Muscle layer of colon (tissue), 2 donors: ENCODE measurements at regions not wholly inside any gene's neighbourhood (a gene's known extent, or its start where the extent isn't known, plus 50 kb on each side); places are given as distances from the start of the nearest gene placed in this dataset.

Source experiments
- H3K27ac ChIP-seq: one replicate; pipeline ENCODE4 v1.7.0; 2013; ENCODE audit warnings: low read depth, mild to moderate bottlenecking, low read length, moderate library complexity
- H3K27me3 ChIP-seq, 2 donors: one replicate each; pipeline ENCODE4 v1.7.0; 2013; ENCODE audit warnings: low read length in 2 of 2, mild to moderate bottlenecking in 2 of 2; ENCODE audit not compliant: insufficient read depth in 2 of 2, control insufficient read depth in 1 of 2
- H3K36me3 ChIP-seq: one replicate; pipeline ENCODE4 v1.7.0; 2013; ENCODE audit warnings: mild to moderate bottlenecking, low read length; ENCODE audit not compliant: insufficient read depth
- H3K4me1 ChIP-seq: one replicate; pipeline ENCODE4 v1.7.0; 2013; ENCODE audit warnings: mild to moderate bottlenecking, low read length; ENCODE audit not compliant: insufficient read depth
- H3K4me3 ChIP-seq, 2 donors: one replicate each; pipeline ENCODE4 v1.7.0; 2013; ENCODE audit warnings: low read length in 2 of 2, low read depth in 1 of 2, mild to moderate bottlenecking in 1 of 2, moderate library complexity in 1 of 2
- H3K9ac ChIP-seq: one replicate; pipeline ENCODE4 v1.7.0; 2013; ENCODE audit warnings: low read length
- H3K9me3 ChIP-seq: one replicate; pipeline ENCODE4 v1.7.0; 2013; ENCODE audit warnings: mild to moderate bottlenecking, low read length
- donor health status: abdominal sarcoma.
- donor health status: Adenocarcinoma of cecum.

DNA sequence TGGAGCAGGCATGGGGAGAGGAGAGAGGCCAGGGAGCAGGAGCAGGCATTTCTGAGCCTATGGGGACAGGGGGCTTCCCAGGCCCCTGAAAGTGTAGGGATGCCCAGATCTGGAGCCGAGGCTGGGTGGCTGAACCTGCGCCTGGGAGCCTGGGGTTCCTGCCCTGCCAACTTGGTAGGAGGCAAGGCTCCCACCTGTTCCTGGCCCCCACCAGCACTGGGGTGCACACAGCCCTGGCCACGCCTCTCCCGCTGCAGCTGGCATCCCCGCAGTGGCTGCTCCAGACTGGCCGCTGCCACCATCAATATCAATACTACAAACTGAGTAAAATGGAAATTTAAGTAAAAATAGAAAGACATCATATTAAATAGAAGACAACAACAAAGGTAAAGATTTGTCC lies 684.9 kb upstream of the MAP3K7 start:
- H3K9ac ChIP-seq: no peak overlapping the region
- H3K27ac ChIP-seq: no peak overlapping the region
- no peaks in the 10 kb centered on the region for H3K27me3 ChIP-seq
- no peaks in the 10 kb centered on the region for H3K4me1 ChIP-seq
- no peak overlapping the region for H3K4me3 ChIP-seq
- H3K36me3 ChIP-seq: no peaks in the 10 kb centered on the region
- H3K9me3 ChIP-seq: no peaks in the 10 kb centered on the region

DNA sequence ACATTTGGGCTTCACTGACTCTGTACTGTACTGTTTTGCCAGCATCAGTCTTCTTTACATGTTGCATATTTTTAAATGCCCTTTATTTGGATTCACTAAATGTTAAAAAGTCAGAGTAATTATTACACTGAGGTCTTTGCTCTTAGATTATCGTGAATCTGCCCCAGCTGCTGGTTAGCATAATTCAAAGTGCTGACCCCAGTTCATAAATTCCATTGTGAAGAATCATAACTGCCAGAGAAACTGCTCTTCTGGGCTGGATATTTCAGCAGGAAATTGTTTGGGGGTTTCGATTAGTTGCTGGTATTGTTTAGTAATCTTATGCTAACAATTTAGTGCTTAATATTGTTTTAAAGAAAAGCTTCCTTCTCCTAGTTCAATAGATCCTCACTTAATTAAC lies 682.1 kb upstream of the MAP3K7 start:
- H3K9me3 ChIP-seq: no peaks in the 10 kb centered on the region
- no peaks in the 10 kb centered on the region for H3K36me3 ChIP-seq
- no peak overlapping the region for H3K9ac ChIP-seq
- no peaks in the 10 kb centered on the region for H3K27me3 ChIP-seq
- no peak overlapping the region for H3K27ac ChIP-seq
- no peaks in the 10 kb centered on the region for H3K4me1 ChIP-seq
- no peak overlapping the region for H3K4me3 ChIP-seq

DNA sequence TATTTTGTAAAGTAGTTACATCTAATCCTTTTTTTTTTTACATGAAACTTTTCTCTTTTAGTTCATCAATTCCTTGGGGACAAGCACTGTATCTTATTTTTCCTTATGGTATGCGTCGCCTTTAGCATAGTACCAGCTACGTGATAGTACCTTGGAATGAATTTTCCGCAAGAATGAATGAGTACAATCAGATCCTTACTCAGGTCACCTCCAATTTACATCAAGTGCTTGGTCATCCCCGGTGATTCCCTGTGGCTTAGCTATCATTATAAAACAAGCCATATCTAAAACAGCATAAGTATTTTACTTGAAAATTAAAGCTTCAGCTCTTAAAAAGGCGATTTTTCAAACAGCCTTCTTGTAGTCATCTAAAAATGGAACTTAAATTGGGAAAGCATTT lies 680.4 kb upstream of the MAP3K7 start:
- Histone ChIP-seq H3K9me3 (no peaks in the 10 kb centered on the region), H3K36me3 (no peaks in the 10 kb centered on the region), H3K9ac (no peak overlapping the region), H3K4me3 (no peak overlapping the region), H3K27ac (no peak overlapping the region), H3K4me1 (no peaks in the 10 kb centered on the region), H3K27me3 (no peaks in the 10 kb centered on the region)

DNA sequence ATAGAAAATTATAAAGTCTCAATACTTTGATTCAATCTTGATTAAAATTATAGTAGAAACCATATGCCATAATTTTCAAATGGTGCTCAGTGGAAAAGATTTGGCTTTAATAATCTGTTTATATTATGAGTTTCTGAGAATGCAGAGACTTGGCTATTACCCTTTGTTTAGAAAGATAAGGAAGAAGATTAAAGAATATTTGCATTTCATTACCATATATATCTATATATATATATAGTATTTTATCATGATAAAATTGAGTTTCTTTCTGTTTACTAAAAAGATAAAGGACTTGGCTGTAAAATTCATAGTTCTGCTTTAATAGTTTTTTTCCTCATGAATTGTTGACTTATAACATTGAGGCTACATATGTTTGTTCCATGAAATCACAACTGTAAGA lies 679.3 kb upstream of the MAP3K7 start:
- no peak overlapping the region for H3K4me3 ChIP-seq
- H3K9me3 ChIP-seq: no peaks in the 10 kb centered on the region

DNA sequence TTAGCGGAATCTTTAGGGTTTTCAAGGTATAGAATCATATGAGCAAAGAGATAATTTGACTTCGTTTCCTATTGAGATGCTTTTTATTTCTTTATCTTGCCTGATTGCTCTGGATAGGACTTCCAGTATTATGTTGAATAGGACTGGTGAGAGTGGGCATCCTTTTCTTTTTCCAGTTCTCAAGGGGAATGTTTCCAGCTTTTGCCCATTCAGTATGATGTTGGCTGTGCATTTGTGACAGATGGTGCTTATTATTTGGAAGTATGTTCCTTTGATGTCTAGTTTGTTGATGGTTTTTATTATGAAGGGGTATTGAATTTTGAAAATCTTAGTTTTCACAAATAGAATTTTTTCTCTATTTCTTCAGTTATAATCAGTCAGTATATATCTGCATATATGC lies 656.6 kb upstream of the MAP3K7 start:
- Histone ChIP-seq H3K36me3 (no peaks in the 10 kb centered on the region), H3K9ac (no peak overlapping the region), H3K4me1 (no peaks in the 10 kb centered on the region), H3K9me3 (no peaks in the 10 kb centered on the region), H3K27ac (no peak overlapping the region), H3K4me3 (no peak overlapping the region), H3K27me3 (no peaks in the 10 kb centered on the region)

More for the DNA sequence above, 679.3 kb upstream of the MAP3K7 start:
- H3K9ac ChIP-seq: no peak overlapping the region
- no peaks in the 10 kb centered on the region for H3K36me3 ChIP-seq
- no peak overlapping the region for H3K27ac ChIP-seq
- no peaks in the 10 kb centered on the region for H3K27me3 ChIP-seq
- no peaks in the 10 kb centered on the region for H3K4me1 ChIP-seq

DNA sequence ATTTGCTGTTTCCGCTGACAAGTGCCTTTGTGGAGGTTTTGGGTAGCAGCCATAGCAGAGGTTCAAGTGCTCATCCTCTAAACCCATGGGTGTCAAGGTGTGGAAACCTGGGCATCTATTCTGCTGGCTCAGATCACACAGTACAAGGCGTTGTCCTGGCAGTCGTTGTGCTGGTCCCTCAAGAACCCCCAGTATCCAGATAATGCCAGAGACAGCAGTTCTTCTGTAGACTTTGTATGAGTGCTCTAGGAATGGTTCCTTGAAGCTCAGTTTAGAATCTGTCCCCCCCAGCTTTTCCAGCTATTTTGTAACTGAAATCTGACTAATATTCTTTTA lies 655.7 kb upstream of the MAP3K7 start:
- Histone ChIP-seq H3K36me3 (no peaks in the 10 kb centered on the region), H3K4me3 (no peak overlapping the region), H3K27ac (no peak overlapping the region), H3K9me3 (no peaks in the 10 kb centered on the region), H3K4me1 (no peaks in the 10 kb centered on the region), H3K27me3 (no peaks in the 10 kb centered on the region), H3K9ac (no peak overlapping the region)

DNA sequence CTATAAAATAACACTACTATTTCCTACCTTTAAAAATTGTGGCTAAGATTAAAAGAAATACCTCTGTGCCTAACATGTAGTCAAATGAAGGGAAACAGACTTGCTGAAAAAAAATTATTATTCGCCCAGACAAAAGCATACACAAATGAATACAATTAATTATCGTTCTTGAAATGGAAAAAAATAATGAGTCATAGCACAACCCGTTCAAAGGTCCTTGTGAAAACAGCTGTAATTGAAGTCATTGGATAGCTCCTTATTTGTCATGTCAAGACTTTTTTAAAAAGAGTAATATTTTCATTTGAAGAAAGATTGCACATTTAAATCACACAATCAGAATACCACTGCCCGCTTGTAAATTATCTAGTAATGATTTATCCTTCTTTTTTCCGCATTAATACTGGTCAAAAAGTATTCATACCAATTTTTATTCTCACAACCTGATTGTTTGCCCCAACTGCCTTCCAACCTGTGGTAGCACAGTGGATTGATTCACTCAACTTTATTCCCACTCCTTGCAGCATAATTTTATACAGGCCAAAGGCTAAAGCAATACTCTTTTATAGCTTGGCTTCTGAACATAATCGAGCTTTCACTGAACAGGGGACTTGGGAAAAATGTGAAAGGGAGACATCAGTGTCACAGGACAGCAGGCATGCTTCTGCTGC lies 655.2 kb upstream of the MAP3K7 start:
- H3K4me3 ChIP-seq: no peak overlapping the region
- no peak overlapping the region for H3K9ac ChIP-seq
- H3K9me3 ChIP-seq: no peaks in the 10 kb centered on the region
- H3K27ac ChIP-seq: no peak overlapping the region
- no peaks in the 10 kb centered on the region for H3K27me3 ChIP-seq
- H3K4me1 ChIP-seq: no peaks in the 10 kb centered on the region
- H3K36me3 ChIP-seq: no peaks in the 10 kb centered on the region

DNA sequence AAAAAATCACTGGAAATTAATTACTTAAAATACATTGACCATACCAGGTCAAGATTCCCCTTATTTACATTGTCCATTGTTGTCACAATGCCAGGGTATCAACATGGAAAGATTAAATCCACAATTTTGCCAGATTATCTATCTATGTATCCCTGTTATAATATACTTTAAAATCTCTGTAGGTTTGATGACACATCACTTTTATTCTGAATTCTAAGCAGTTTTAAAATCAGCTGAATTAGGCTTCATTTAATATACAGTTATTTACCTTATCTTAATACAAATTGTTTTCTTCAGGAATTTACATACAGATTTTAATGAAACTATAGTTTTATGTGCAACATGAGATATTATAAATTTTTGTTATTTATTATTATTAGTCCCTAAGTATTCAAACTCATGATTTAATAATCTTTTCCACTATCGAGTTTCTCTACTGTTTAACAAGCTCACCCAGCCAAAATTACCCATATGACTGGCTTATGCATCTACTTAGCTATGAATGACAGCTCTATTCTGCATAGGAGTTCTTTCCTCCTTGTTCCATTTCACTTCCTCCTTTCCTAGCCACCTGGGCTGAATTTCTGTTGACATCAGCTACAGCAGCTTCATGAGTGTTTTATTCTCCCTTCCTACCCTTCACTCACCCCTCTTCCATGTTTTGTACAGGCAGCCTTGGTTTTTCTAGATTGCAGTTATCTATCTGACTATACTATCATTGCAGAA lies 654.2 kb upstream of the MAP3K7 start:
- Histone ChIP-seq H3K9ac (no peak overlapping the region), H3K4me3 (no peak overlapping the region), H3K4me1 (no peaks in the 10 kb centered on the region), H3K27me3 (no peaks in the 10 kb centered on the region), H3K36me3 (no peaks in the 10 kb centered on the region), H3K9me3 (no peaks in the 10 kb centered on the region), H3K27ac (no peak overlapping the region)

DNA sequence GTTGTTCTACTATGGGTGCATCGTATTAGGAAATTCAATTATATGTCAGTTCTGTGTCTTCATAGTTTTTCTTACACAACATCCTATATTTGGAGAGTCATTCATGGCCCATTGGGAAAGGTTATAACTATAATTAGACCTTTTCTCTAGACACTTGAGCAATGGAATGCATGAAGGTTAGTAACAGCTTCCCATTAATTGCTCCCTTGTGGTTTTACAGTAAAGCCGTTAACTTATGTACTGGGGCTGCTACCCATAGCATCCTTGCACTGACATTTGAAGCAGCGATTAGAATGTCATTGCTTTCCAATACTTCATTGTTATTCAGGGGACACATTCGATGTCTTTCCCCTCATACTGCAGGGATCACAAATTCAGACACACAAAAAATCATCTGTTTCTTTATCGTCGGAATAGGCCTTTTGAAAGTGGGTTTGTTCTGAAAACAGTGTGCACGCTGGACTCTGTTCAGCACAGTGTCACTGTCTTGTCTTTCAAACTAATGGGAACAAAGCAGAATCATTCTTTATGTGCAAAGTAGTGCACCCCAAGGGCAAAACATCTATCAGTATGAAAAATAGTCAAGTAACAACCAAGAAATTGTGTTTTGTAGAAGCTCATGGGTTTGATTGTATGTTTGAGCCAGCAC lies 634.3 kb upstream of the MAP3K7 start:
- H3K9ac ChIP-seq: no peak overlapping the region
- H3K27me3 ChIP-seq: no peaks in the 10 kb centered on the region
- H3K4me3 ChIP-seq: no peak overlapping the region

DNA sequence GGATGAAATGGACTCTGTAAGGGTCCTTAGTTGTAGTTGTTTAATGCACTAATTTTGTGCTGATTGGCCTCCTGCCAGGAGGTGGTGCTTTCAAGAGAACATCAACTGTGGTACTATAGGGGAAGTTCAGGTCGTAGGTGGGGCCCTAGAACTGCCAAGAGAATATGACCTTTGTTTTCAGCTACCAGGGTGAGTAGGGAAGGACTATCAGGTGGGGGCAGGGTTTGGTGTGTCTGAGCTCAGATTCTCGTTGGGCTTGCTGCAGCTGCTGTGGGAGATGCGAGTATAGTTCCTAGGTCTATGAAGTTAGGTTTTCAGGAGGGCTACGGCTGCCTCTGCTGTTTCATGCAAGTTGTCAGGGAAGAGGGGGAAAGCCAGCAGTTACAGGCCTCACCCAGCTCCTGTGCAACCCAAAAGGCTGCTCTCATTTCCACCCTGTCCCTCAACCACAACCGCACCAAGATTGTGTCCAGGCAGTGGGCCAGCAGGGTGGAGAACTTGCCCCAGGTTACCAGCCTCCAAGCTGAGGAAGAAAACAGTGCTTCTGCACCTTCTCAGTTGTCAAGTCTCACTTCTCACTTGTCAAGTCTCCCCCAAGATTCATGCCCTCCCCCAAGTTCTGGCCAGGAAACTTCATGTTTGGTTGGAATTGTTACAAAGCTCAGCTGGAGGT lies 626.5 kb upstream of the MAP3K7 start:
- no peak overlapping the region for H3K27ac ChIP-seq
- no peak overlapping the region for H3K9ac ChIP-seq
- no peak overlapping the region for H3K4me3 ChIP-seq
- no peaks in the 10 kb centered on the region for H3K27me3 ChIP-seq
- no peaks in the 10 kb centered on the region for H3K9me3 ChIP-seq
- no peaks in the 10 kb centered on the region for H3K36me3 ChIP-seq
- H3K4me1 ChIP-seq: no peaks in the 10 kb centered on the region

More for the DNA sequence above, 634.3 kb upstream of the MAP3K7 start:
- no peaks in the 10 kb centered on the region for H3K9me3 ChIP-seq
- no peaks in the 10 kb centered on the region for H3K36me3 ChIP-seq
- no peak overlapping the region for H3K27ac ChIP-seq
- H3K4me1 ChIP-seq: no peaks in the 10 kb centered on the region

DNA sequence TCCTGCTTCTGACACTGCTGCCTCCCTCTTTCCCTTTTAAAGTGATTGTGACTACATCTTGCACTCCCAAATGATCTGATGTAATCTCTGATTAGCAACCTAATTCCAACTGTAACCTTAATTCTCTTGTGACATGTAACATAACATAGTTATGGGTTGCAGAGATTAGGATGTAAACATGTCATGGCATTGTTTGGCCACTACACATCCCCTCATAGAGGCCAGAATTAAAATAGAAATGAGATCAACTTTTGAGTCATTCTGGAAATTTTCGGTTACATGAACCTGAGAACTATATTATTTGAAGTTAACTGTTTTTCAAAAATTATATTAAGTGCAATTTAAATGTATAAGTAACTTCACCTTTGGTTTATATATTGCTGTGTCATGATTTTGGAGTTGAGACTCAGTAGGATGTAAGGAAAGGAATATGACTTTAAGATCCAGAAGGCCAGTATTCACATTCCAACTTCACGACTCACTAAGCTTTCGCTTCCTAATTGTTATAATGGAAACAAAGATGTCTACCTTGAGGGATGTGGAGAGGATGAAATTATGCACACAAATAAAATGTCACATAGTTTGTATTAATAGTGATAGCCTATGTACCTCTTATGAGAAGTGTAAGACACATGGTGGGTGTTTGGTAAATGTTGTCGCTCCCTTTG lies 611.9 kb upstream of the MAP3K7 start:
- Histone ChIP-seq H3K9ac (no peak overlapping the region), H3K9me3 (no peaks in the 10 kb centered on the region), H3K27me3 (no peaks in the 10 kb centered on the region), H3K27ac (no peak overlapping the region), H3K36me3 (no peaks in the 10 kb centered on the region), H3K4me1 (no peaks in the 10 kb centered on the region), H3K4me3 (no peak overlapping the region)
